ENCODE measurements at regions not wholly inside any gene's neighbourhood (a gene's known extent, or its start where the extent isn't known, plus 50 kb on each side); places are given as distances from the start of the nearest gene placed in this dataset.

DNA sequence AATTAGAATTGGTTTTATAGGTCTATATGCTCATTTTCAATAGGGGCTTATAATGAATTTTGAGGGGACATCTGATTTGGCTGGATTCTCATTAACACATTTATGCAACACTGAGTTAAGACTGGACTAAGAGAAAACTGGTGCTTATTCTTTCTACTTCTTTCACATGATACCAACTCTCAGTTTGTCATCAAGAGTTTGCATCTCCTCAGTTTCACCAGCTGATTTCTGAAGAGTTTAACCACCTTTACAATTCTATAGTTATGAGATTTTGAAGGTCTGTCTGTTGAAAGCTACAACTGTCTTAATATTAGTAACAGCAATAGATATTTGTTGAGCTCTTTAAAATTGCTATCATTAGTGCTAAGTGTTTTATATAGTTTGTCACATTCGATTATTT, 867.0 kb upstream of the SORCS1 start (continued):
- TF ChIP-seq ZNF274 (IDR thresholded peaks at IDR 0.05; ENCODE audit: low read length) = no peak
- no peak for TF ChIP-seq ZNF274 (tag by site-specific recombination; IDR thresholded peaks at IDR 0.05; ENCODE audit: borderline replicate concordance)
- TF ChIP-seq ZNF521 (tag by site-specific recombination; IDR thresholded peaks at IDR 0.05) = no peak
- TF ChIP-seq, protein P1, sequence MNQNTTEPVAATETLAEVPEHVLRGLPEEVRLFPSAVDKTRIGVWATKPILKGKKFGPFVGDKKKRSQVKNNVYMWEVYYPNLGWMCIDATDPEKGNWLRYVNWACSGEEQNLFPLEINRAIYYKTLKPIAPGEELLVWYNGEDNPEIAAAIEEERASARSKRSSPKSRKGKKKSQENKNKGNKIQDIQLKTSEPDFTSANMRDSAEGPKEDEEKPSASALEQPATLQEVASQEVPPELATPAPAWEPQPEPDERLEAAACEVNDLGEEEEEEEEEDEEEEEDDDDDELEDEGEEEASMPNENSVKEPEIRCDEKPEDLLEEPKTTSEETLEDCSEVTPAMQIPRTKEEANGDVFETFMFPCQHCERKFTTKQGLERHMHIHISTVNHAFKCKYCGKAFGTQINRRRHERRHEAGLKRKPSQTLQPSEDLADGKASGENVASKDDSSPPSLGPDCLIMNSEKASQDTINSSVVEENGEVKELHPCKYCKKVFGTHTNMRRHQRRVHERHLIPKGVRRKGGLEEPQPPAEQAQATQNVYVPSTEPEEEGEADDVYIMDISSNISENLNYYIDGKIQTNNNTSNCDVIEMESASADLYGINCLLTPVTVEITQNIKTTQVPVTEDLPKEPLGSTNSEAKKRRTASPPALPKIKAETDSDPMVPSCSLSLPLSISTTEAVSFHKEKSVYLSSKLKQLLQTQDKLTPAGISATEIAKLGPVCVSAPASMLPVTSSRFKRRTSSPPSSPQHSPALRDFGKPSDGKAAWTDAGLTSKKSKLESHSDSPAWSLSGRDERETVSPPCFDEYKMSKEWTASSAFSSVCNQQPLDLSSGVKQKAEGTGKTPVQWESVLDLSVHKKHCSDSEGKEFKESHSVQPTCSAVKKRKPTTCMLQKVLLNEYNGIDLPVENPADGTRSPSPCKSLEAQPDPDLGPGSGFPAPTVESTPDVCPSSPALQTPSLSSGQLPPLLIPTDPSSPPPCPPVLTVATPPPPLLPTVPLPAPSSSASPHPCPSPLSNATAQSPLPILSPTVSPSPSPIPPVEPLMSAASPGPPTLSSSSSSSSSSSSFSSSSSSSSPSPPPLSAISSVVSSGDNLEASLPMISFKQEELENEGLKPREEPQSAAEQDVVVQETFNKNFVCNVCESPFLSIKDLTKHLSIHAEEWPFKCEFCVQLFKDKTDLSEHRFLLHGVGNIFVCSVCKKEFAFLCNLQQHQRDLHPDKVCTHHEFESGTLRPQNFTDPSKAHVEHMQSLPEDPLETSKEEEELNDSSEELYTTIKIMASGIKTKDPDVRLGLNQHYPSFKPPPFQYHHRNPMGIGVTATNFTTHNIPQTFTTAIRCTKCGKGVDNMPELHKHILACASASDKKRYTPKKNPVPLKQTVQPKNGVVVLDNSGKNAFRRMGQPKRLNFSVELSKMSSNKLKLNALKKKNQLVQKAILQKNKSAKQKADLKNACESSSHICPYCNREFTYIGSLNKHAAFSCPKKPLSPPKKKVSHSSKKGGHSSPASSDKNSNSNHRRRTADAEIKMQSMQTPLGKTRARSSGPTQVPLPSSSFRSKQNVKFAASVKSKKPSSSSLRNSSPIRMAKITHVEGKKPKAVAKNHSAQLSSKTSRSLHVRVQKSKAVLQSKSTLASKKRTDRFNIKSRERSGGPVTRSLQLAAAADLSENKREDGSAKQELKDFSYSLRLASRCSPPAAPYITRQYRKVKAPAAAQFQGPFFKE (tag by site-specific recombination; IDR thresholded peaks at IDR 0.05; ENCODE audit: borderline replicate concordance) = no peak
- no peak for TF ChIP-seq HOXC10 (CRISPR knock-in tag; IDR thresholded peaks at IDR 0.05)
- no peak for TF ChIP-seq ZNF266 (tag by site-specific recombination; IDR thresholded peaks at IDR 0.05; ENCODE audit: low read depth)
- TF ChIP-seq, protein P2, sequence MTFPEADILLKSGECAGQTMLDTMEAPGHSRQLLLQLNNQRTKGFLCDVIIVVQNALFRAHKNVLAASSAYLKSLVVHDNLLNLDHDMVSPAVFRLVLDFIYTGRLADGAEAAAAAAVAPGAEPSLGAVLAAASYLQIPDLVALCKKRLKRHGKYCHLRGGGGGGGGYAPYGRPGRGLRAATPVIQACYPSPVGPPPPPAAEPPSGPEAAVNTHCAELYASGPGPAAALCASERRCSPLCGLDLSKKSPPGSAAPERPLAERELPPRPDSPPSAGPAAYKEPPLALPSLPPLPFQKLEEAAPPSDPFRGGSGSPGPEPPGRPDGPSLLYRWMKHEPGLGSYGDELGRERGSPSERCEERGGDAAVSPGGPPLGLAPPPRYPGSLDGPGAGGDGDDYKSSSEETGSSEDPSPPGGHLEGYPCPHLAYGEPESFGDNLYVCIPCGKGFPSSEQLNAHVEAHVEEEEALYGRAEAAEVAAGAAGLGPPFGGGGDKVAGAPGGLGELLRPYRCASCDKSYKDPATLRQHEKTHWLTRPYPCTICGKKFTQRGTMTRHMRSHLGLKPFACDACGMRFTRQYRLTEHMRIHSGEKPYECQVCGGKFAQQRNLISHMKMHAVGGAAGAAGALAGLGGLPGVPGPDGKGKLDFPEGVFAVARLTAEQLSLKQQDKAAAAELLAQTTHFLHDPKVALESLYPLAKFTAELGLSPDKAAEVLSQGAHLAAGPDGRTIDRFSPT (tag by site-specific recombination; IDR thresholded peaks at IDR 0.05) = no peak
- TF ChIP-seq SCRT2 (tag by site-specific recombination; IDR thresholded peaks at IDR 0.05) = no peak

DNA sequence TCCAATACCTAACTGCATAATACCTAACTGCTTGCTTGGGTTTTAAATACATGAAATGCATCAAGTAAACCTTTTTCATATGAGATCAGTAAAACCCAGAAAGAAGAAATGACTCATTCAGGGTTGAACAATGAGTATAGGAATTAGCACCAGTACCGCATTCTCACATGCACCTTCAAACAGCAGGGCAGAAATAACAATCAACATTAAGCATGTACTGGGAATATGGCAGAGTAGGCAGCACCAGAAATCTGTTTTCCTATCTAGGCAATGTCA, 850.3 kb upstream of the SORCS1 start:
- Histone ChIP-seq H3K27ac (ENCODE audit: extremely low read depth, low read depth, low read length) (no peak overlapping the region), H3K9me3 (ENCODE audit: control insufficient read depth, insufficient read depth, low read depth, low read length) (no peaks in the 10 kb centered on the region), H3K36me3 (ENCODE audit: control insufficient read depth in 2 of 2, insufficient read depth in 1 of 2, low read length in 2 of 2) (no peaks in the 10 kb centered on the region), H3K4me3 (ENCODE audit: low read depth, low read length) (no peak overlapping the region), H3K4me1 (ENCODE audit: control insufficient read depth, insufficient read depth, low read length) (no peaks in the 10 kb centered on the region)
- POLR2A ChIA-PET = no interaction called here
- CTCF ChIA-PET = interaction anchor here (0.7 kb wide), 1 partner anchor 301 kb away, joined by 3 read pairs; no protein-coding TSS in a partner anchor
- TF ChIP-seq, protein P3, sequence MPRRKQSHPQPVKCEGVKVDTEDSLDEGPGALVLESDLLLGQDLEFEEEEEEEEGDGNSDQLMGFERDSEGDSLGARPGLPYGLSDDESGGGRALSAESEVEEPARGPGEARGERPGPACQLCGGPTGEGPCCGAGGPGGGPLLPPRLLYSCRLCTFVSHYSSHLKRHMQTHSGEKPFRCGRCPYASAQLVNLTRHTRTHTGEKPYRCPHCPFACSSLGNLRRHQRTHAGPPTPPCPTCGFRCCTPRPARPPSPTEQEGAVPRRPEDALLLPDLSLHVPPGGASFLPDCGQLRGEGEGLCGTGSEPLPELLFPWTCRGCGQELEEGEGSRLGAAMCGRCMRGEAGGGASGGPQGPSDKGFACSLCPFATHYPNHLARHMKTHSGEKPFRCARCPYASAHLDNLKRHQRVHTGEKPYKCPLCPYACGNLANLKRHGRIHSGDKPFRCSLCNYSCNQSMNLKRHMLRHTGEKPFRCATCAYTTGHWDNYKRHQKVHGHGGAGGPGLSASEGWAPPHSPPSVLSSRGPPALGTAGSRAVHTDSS (tag by site-specific recombination; IDR thresholded peaks at IDR 0.05) = no peak
- TF ChIP-seq MZF1 (tag by site-specific recombination; IDR thresholded peaks at IDR 0.05; ENCODE audit: borderline replicate concordance) (no peak), KLF8 (tag by site-specific recombination; IDR thresholded peaks at IDR 0.05) (no peak), ZNF660 (tag by site-specific recombination; IDR thresholded peaks at IDR 0.05) (no peak), ZNF529 (tag by site-specific recombination; IDR thresholded peaks at IDR 0.05; ENCODE audit: insufficient replicate concordance) (no peak), ZNF121 (tag by site-specific recombination; IDR thresholded peaks at IDR 0.05) (no peak), ZBTB8A (tag by site-specific recombination; IDR thresholded peaks at IDR 0.05) (no peak), SP7 (tag by site-specific recombination; IDR thresholded peaks at IDR 0.05) (no peak)
